Right lobe of liver (tissue), 4 donors: ENCODE measurements at regions not wholly inside any gene's neighbourhood (a gene's known extent, or its start where the extent isn't known, plus 50 kb on each side); places are given as distances from the start of the nearest gene placed in this dataset.
"Not testable (repeated sequence)": the region's sequence is repeated elsewhere in the genome, so short reads cannot be mapped to it uniquely, and the experiment has no call there.

ENCODE experiments used
- CTCF ChIP-seq, 4 donors: fragments of 200-600 bp in 3 of 4; fragments of 450-650 bp in 1 of 4; IDR thresholded peaks; one replicate each; pipeline versions ENCODE4 v1.5.1 to v1.8.0; 2016 to 2022; ENCODE audit warnings: antibody characterized with exemption in 4 of 4, mild to moderate bottlenecking in 2 of 4
- POLR2A ChIP-seq: fragments of 450-650 bp; IDR thresholded peaks from one replicate; pipeline ENCODE4 v1.6.1; 2017; ENCODE audit warnings: antibody characterized with exemption, mild to moderate bottlenecking
- donor health status: DM: no; HTN: no; CAD: no.
- donor health status: DM: no; HTN: no; CAD: no.
- donor health status: DM: no; HTN: yes; CAD: no.

GRCh38 chr1:206285024-206285960, 82.0 kb downstream of the SRGAP2 start:
- not testable (repeated sequence) for TF ChIP-seq CTCF (IDR thresholded peaks at IDR 0.05); POLR2A
